K562 (cell line): ENCODE measurements at regions not wholly inside any gene's neighbourhood (a gene's known extent, or its start where the extent isn't known, plus 50 kb on each side); places are given as distances from the start of the nearest gene placed in this dataset.

Experiments
- ATAC-seq: fragments of 200-7000 bp; cut with Tn5 transposase; 3 replicates; pipeline ENCODE4 v1.9.1; 2020; ENCODE audit warnings: moderate library complexity
- BruUV-seq: library from RNA; stranded (reverse); fragments of 400-500 nt; replicated peaks from 2 replicates; lab custom pipeline; 2021; lab: Mats Ljungman, UMichigan
- CTCF ChIA-PET: fragments of 300-600 bp; formaldehyde crosslinking; extraction: SDS; loops from one replicate; lab custom pipeline; 2021; ENCODE audit warnings: low intra/inter-chr PET ratio; lab: Yijun Ruan, JAX
- POLR2A ChIA-PET: fragments of 300-600, 350-650 bp; sonication (Branson Sonifier 250); formaldehyde crosslinking; extraction: SDS; loops from one replicate; lab custom pipeline; 2021; ENCODE audit warnings: antibody characterized with exemption, inconsistent platforms; lab: Yijun Ruan, JAX
- DNase-seq, 4 experiments: peaks; one replicate each; pipeline versions ENCODE4 v3.0.0 to v3.0.0-alpha.2; 2011 to 2018; ENCODE audit warnings: low spot score in 3 of 4, mixed read lengths in 3 of 4; ENCODE audit errors: extremely low read depth in 1 of 4
- FAIRE-seq: peaks from 2 replicates; lab custom pipeline; 2011; peaks lifted over from hg19 to GRCh38; lab: Jason Lieb, UNC
- H2AFZ ChIP-seq: 2 replicates; pipeline ENCODE4 v1.6.0; 2011; ENCODE audit warnings: low read depth, low read length, control low read depth, inconsistent platforms
- H3K27ac ChIP-seq: fragments of 200-600 bp; 3 replicates; pipeline ENCODE4 v1.8.0; 2011; ENCODE audit warnings: low read depth, mild to moderate bottlenecking, control low read depth, inconsistent platforms, low read length, moderate library complexity, mixed read lengths; ENCODE audit errors: extremely low read depth
- H3K27me3 ChIP-seq, 2 experiments: fragments of 300-600 bp in 1 of 2; 2 replicates in 1 of 2; 3 replicates in 1 of 2; pipeline versions ENCODE4 v1.6.0 to v1.8.0; 2011; ENCODE audit warnings: inconsistent platforms in 2 of 2, low read length in 2 of 2, mild to moderate bottlenecking in 1 of 2, mixed read lengths in 1 of 2, moderate library complexity in 1 of 2; ENCODE audit not compliant: control insufficient read depth in 2 of 2, insufficient read depth in 2 of 2
- H3K36me3 ChIP-seq: fragments of 300-600 bp; 3 replicates; pipeline ENCODE4 v1.8.0; 2011; ENCODE audit warnings: mild to moderate bottlenecking, low read length, inconsistent platforms; ENCODE audit not compliant: control insufficient read depth, insufficient read depth
- H3K4me1 ChIP-seq, 2 experiments: fragments of 200-600 bp in 1 of 2; replicated peaks in 1 of 2; 2 replicates in 1 of 2; 3 replicates in 1 of 2; pipeline versions ENCODE4 v1.5.1 to v1.8.0; 2011; ENCODE audit warnings: inconsistent platforms in 2 of 2, low read length in 2 of 2, mild to moderate bottlenecking in 1 of 2, mixed read lengths in 1 of 2, moderate library complexity in 1 of 2; ENCODE audit not compliant: control insufficient read depth in 2 of 2, insufficient read depth in 2 of 2
- H3K4me2 ChIP-seq: 2 replicates; pipeline ENCODE4 v1.6.1; 2011; ENCODE audit warnings: low read length, control low read depth, inconsistent platforms, mixed read lengths; ENCODE audit not compliant: insufficient read depth
- H3K4me3 ChIP-seq: fragments of 200-600 bp; sonication (generic), shearing (Covaris generic); 2 replicates; pipeline ENCODE4 v1.5.1; 2016; ENCODE audit warnings: control low read depth, inconsistent platforms
- H3K79me2 ChIP-seq: fragments of 200-600 bp; 3 replicates; pipeline ENCODE4 v1.8.0; 2011; ENCODE audit warnings: low read length, inconsistent platforms; ENCODE audit not compliant: control insufficient read depth, insufficient read depth
- H3K9ac ChIP-seq, 2 experiments: 2 replicates each; pipeline versions ENCODE4 v1.6.0 to v1.6.1; 2011; ENCODE audit warnings: low read depth in 2 of 2, low read length in 2 of 2, control low read depth in 1 of 2, inconsistent platforms in 1 of 2, mild to moderate bottlenecking in 1 of 2, mixed read lengths in 1 of 2; ENCODE audit not compliant: insufficient read depth in 1 of 2
- H3K9me1 ChIP-seq: one replicate; pipeline ENCODE4 v1.6.0; 2011; ENCODE audit warnings: inconsistent platforms, mild to moderate bottlenecking, low read length, moderate library complexity; ENCODE audit not compliant: control insufficient read depth, insufficient read depth
- H3K9me3 ChIP-seq: replicated peaks from 2 replicates; pipeline ENCODE4 v1.5.1; 2011; ENCODE audit warnings: low read depth, low read length, inconsistent platforms; ENCODE audit not compliant: control insufficient read depth, insufficient read depth
- H4K20me1 ChIP-seq: replicated peaks from 2 replicates; pipeline ENCODE4 v1.6.1; 2011; ENCODE audit warnings: low read length, inconsistent platforms, mixed read lengths; ENCODE audit not compliant: control insufficient read depth, insufficient read depth
- CCNT2 ChIP-seq: IDR thresholded peaks from 2 replicates; pipeline ENCODE4 v1.6.1; 2011; ENCODE audit warnings: borderline replicate concordance, low read depth, mild to moderate bottlenecking, moderate library complexity, mixed read lengths, low read length; ENCODE audit not compliant: insufficient read length; ENCODE audit errors: extremely low read depth
- GATAD2B ChIP-seq: fragments of 450-650 bp; IDR thresholded peaks from 2 replicates; pipeline ENCODE4 v1.6.1; 2017; ENCODE audit warnings: mild to moderate bottlenecking, borderline replicate concordance
- RBM17 ChIP-seq: fragments of 200-400 bp; formaldehyde crosslinking; IDR thresholded peaks from 2 replicates; pipeline ENCODE4 v1.6.1; 2017; ENCODE audit warnings: low read depth, mild to moderate bottlenecking, low read length, borderline replicate concordance
- TARDBP ChIP-seq: fragments of 450-650 bp; IDR thresholded peaks from 2 replicates; pipeline ENCODE4 v1.6.1; 2016
- TFAM ChIP-seq: fragments of 250-450 bp; sonication (Bioruptor Pico); conservative IDR thresholded peaks from 2 replicates; pipeline ENCODE4 v1.5.0; 2021; ENCODE audit warnings: mild to moderate bottlenecking, moderate library complexity
- THRAP3 ChIP-seq: fragments of 450-650 bp; IDR thresholded peaks from 2 replicates; pipeline ENCODE4 v1.6.1; 2016; ENCODE audit warnings: mild to moderate bottlenecking, inconsistent platforms, borderline replicate concordance
- THRB ChIP-seq: fragments of 450-650 bp; formaldehyde crosslinking; conservative IDR thresholded peaks from 2 replicates; pipeline ENCODE4 v1.4.0; 2022; ENCODE audit warnings: mild to moderate bottlenecking, missing genetic modification characterization
- YBX1 ChIP-seq: fragments of 450-650 bp; IDR thresholded peaks from 2 replicates; pipeline ENCODE4 v1.7.1; 2016; ENCODE audit warnings: mild to moderate bottlenecking
- ZNF707 ChIP-seq: fragments of 250-450 bp; sonication (Bioruptor Pico); conservative IDR thresholded peaks from 2 replicates; pipeline ENCODE4 v1.8.0; 2022; ENCODE audit warnings: inconsistent platforms, mild to moderate bottlenecking, moderate library complexity
- WGBS: fragments of 100-300 bp; shearing (Covaris generic); methylation state at CpG from one replicate; pipeline ENCODE4 v1.1.6; 2016; ENCODE audit warnings: low coverage, mixed read lengths; ENCODE audit not compliant: insufficient coverage; ENCODE audit errors: missing lambda C conversion rate; 5-methylcytosine and 5-hydroxymethylcytosine counted together
- in situ Hi-C: fragments of 300-500 bp; cut with MboI; formaldehyde crosslinking; loops from 4 replicates; pipeline ENCODE4 v1.15.0; 2018; ENCODE audit warnings: inconsistent platforms, mixed read lengths
- intact Hi-C: fragments of 100-400 bp; cut with micrococcal nuclease; formaldehyde crosslinking; loops from 2 replicates; pipeline ENCODE4 v1.14.2; 2022

- H3K4me2 ChIP-seq, result no peak overlapping the region
- no peaks in the 10 kb centered on the region for H3K79me2 ChIP-seq
- no peaks in the 10 kb centered on the region for H3K27me3 ChIP-seq
- no peaks in the 10 kb centered on the region for H3K36me3 ChIP-seq
- no peak overlapping the region for H3K9ac ChIP-seq
- no peaks in the 10 kb centered on the region for H3K4me1 ChIP-seq
- ChIA-PET POLR2A (no interaction called here), CTCF (no interaction called here)
- ATAC-seq, result no peak
- intact Hi-C loops (no loop called here), in situ Hi-C loops (no loop called here)
- no peaks in the 10 kb centered on the region for H3K9me1 ChIP-seq
- no peak overlapping the region for H3K4me3 ChIP-seq
- H3K27ac ChIP-seq, result no peak overlapping the region
- no peak overlapping the region for H2AFZ ChIP-seq
- no peaks in the 10 kb centered on the region for H3K9me3 ChIP-seq
- TF ChIP-seq YBX1, result no peak
- TF ChIP-seq CCNT2, result no peak
- no peak for TF ChIP-seq ZNF707 (CRISPR knock-in tag)
- DNase-seq, result no peak
- BruUV-seq, result no TSS peak
- WGBS, result 0% methylated on average over 1 of the region's 1 CpG
- H4K20me1 ChIP-seq, result no peaks in the 10 kb centered on the region
- no peak for FAIRE-seq
Observed at GRCh38 chr3:102002056-102002455, 152.7 kb downstream of the NFKBIZ start.

GRCh38 chr3:102004561-102004960 lies 155.2 kb downstream of the NFKBIZ start:
- no peaks in the 10 kb centered on the region for H3K79me2 ChIP-seq
- in situ Hi-C loops, result no loop called here

More at GRCh38 chr3:102004561-102004960, 155.2 kb downstream of the NFKBIZ start:
- ChIA-PET POLR2A (no interaction called here), CTCF (no interaction called here)
- Histone ChIP-seq H4K20me1 (no peaks in the 10 kb centered on the region), H3K27ac (no peak overlapping the region), H3K36me3 (no peaks in the 10 kb centered on the region), H3K9me1 (no peaks in the 10 kb centered on the region), H3K9me3 (no peaks in the 10 kb centered on the region), H2AFZ (no peak overlapping the region), H3K27me3 (no peaks in the 10 kb centered on the region), H3K4me1 (no peaks in the 10 kb centered on the region), H3K9ac (no peak overlapping the region), H3K4me2 (no peak overlapping the region), H3K4me3 (no peak overlapping the region)
- FAIRE-seq (no peak), DNase-seq (no peak), ATAC-seq (no peak)
- intact Hi-C loops, result no loop called here
- TF ChIP-seq GATAD2B, result no peak
- TF ChIP-seq TARDBP, result no peak
- no peak for TF ChIP-seq THRB (CRISPR knock-in tag)
- TF ChIP-seq RBM17, result no peak
- no peak for TF ChIP-seq THRAP3
- no peak for TF ChIP-seq TFAM (CRISPR knock-in tag)
- WGBS, result 4% methylated on average over 2 of the region's 2 CpGs
- BruUV-seq, result no TSS peak
